ENCODE measurements at regions not wholly inside any gene's neighbourhood (a gene's known extent, or its start where the extent isn't known, plus 50 kb on each side); places are given as distances from the start of the nearest gene placed in this dataset.

DNA sequence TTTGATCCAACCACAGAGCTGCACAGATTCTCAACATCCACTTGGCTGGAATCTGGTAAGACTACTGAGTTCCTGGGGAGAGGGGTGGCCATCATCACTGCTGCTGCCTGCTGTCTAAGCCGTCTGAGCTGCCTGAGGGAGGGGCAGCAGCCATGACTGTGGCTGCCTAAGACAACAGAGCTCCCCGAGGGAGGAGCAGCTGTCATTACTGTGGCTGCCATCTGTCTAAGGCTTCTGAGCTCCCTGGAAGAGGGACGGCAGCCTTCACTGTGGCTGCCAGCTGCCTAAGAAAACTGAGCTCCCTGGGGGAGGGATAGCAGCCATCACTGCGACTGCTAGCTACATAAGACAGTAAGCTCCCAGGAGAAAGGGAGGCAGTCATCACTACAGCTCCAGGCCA is 584.4 kb downstream of the NR4A2 start:
- H3K4me1 ChIP-seq (ENCODE audit: control insufficient read depth, insufficient read depth, low read depth, low read length), result no peaks in the 10 kb centered on the region
- peaks cover 2% of the 10 kb centered on the region for H3K9me3 ChIP-seq (ENCODE audit: control insufficient read depth, low read length)
- no peak overlapping the region for H2BK12ac ChIP-seq (ENCODE audit: low read length in 2 of 2)
- DNase-seq, result no peak
- H3K4ac ChIP-seq (ENCODE audit: low read depth in 1 of 2, low read length in 2 of 2), result no peak overlapping the region
- no peaks in the 10 kb centered on the region for H3K27me3 ChIP-seq (ENCODE audit: control insufficient read depth in 1 of 2, insufficient read depth in 1 of 2, low read length in 2 of 2)
- H3K9ac ChIP-seq (ENCODE audit: low read length), result no peak overlapping the region
- no peak overlapping the region for H2BK120ac ChIP-seq (ENCODE audit: low read depth, low read length)
- no peak overlapping the region for H2AK5ac ChIP-seq (ENCODE audit: low read length, severe bottlenecking)
- H4K8ac ChIP-seq (ENCODE audit: low read length), result no peak overlapping the region
- H2BK15ac ChIP-seq (ENCODE audit: low read depth, poor library complexity, severe bottlenecking), result no peak overlapping the region
- no peak overlapping the region for H3K18ac ChIP-seq (ENCODE audit: low read depth in 1 of 2, low read length in 2 of 2)
- no peak overlapping the region for H2BK5ac ChIP-seq (ENCODE audit: low read depth, low read length, poor library complexity, severe bottlenecking)
- no peaks in the 10 kb centered on the region for H3K79me1 ChIP-seq (replicated peaks; ENCODE audit: low read length, poor library complexity, severe bottlenecking)
- no peak overlapping the region for H3K27ac ChIP-seq (ENCODE audit: low read length, poor library complexity, severe bottlenecking)
- no peak overlapping the region for H3K4me3 ChIP-seq (ENCODE audit: insufficient read depth in 1 of 2, low read depth in 1 of 2, low read length in 2 of 2)
- H3K23ac ChIP-seq (ENCODE audit: low read length in 2 of 2), result no peak overlapping the region
- WGBS, result 35% methylated on average over 4 of the region's 4 CpGs
- no peak overlapping the region for H3K14ac ChIP-seq (ENCODE audit: low read length in 2 of 2)
- no peaks in the 10 kb centered on the region for H3K36me3 ChIP-seq (ENCODE audit: control insufficient read depth in 1 of 2, insufficient read depth in 2 of 2, low read depth in 1 of 2, low read length in 2 of 2)
- no peak overlapping the region for H4K91ac ChIP-seq (ENCODE audit: low read length)
- no peak overlapping the region for H2AFZ ChIP-seq (ENCODE audit: low read depth, low read length)
- H3K4me2 ChIP-seq (ENCODE audit: low read length, poor library complexity, severe bottlenecking), result no peak overlapping the region

DNA sequence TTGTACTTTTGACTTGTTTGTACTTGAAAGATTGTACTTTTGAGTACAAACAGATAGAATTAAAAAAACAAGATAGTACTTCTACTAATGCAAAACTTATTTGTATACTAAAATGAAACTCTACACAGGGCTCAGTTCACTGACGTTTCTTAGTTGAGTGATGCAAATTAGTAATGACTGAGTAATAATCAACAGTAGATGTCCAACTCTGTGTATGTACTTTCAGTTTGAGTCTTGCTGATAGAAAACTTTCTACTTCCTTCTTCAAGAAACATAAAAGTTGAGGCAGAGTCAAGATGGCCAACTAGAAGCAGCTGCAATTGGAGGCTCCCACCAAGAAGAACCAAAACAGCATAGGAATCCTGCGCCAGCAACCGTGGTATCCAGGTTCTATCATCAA is 585.0 kb downstream of the NR4A2 start:
- no peaks in the 10 kb centered on the region for H3K27me3 ChIP-seq (ENCODE audit: control insufficient read depth in 1 of 2, insufficient read depth in 1 of 2, low read length in 2 of 2)
- no peaks in the 10 kb centered on the region for H3K36me3 ChIP-seq (ENCODE audit: control insufficient read depth in 1 of 2, insufficient read depth in 2 of 2, low read depth in 1 of 2, low read length in 2 of 2)
- no peak overlapping the region for H3K23ac ChIP-seq (ENCODE audit: low read length in 2 of 2)
- no peak overlapping the region for H3K4me3 ChIP-seq (ENCODE audit: insufficient read depth in 1 of 2, low read depth in 1 of 2, low read length in 2 of 2)
- no peak overlapping the region for H3K4ac ChIP-seq (ENCODE audit: low read depth in 1 of 2, low read length in 2 of 2)
- no peak overlapping the region for H2AK5ac ChIP-seq (ENCODE audit: low read length, severe bottlenecking)
- H3K14ac ChIP-seq (ENCODE audit: low read length in 2 of 2), result no peak overlapping the region
- no peak overlapping the region for H2BK5ac ChIP-seq (ENCODE audit: low read depth, low read length, poor library complexity, severe bottlenecking)
- H3K18ac ChIP-seq (ENCODE audit: low read depth in 1 of 2, low read length in 2 of 2), result no peak overlapping the region
- 77% methylated on average over 3 of the region's 3 CpGs for WGBS
- H3K79me1 ChIP-seq (replicated peaks; ENCODE audit: low read length, poor library complexity, severe bottlenecking), result no peaks in the 10 kb centered on the region
- no peak overlapping the region for H2BK12ac ChIP-seq (ENCODE audit: low read length in 2 of 2)
- DNase-seq, result no peak
- no peak overlapping the region for H3K4me2 ChIP-seq (ENCODE audit: low read length, poor library complexity, severe bottlenecking)
- no peak overlapping the region for H3K27ac ChIP-seq (ENCODE audit: low read length, poor library complexity, severe bottlenecking)
- H3K4me1 ChIP-seq (ENCODE audit: control insufficient read depth, insufficient read depth, low read depth, low read length), result no peaks in the 10 kb centered on the region
- H2BK15ac ChIP-seq (ENCODE audit: low read depth, poor library complexity, severe bottlenecking), result no peak overlapping the region
- H3K9me3 ChIP-seq (ENCODE audit: control insufficient read depth, low read length), result peaks cover 4% of the 10 kb centered on the region
- H4K8ac ChIP-seq (ENCODE audit: low read length), result no peak overlapping the region
- no peak overlapping the region for H4K91ac ChIP-seq (ENCODE audit: low read length)
- H2BK120ac ChIP-seq (ENCODE audit: low read depth, low read length), result no peak overlapping the region
- no peak overlapping the region for H3K9ac ChIP-seq (ENCODE audit: low read length)
- no peak overlapping the region for H2AFZ ChIP-seq (ENCODE audit: low read depth, low read length)

DNA sequence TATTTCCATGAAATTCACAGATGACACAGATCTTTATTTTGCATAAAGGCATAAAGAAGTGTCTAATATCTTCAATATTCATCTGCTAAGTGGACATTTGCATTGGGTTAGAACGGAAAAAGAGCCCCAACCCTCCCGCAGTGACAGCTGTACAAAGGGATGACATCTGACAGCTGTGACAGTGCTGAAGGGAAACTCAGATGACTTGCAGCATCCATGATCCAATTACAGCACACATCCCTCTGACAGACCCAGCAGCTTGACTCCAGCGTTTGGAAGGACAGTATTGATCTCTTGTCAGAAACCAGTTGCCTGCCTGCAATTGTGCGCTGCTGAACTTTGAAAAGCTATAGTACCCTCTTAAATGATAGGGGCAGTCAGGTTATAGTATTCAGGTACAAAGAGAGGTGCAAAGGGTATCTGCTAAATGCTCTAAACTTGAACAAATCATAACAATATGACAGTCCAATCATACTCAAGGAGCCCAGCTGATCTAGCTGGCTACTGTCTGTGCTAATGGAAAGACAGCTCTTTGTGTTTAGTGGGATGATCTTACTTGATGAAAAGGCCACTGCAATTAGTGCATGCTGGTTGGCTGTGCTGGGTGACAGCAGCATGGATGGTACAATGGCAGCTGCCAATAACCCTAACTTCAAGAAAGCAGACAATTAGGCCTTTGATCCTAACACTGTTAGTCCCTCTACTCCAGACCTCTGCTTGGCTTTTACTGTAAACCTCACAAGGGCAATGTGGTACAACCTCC is 599.2 kb downstream of the NR4A2 start:
- Histone ChIP-seq H3K27me3 (ENCODE audit: control insufficient read depth in 1 of 2, insufficient read depth in 1 of 2, low read length in 2 of 2) (no peaks in the 10 kb centered on the region), H2BK15ac (ENCODE audit: low read depth, poor library complexity, severe bottlenecking) (no peak overlapping the region), H2BK120ac (ENCODE audit: low read depth, low read length) (no peak overlapping the region), H2BK5ac (ENCODE audit: low read depth, low read length, poor library complexity, severe bottlenecking) (no peak overlapping the region), H3K14ac (ENCODE audit: low read length in 2 of 2) (no peak overlapping the region), H2AK5ac (ENCODE audit: low read length, severe bottlenecking) (no peak overlapping the region), H3K4me2 (ENCODE audit: low read length, poor library complexity, severe bottlenecking) (no peak overlapping the region), H3K4me1 (ENCODE audit: control insufficient read depth, insufficient read depth, low read depth, low read length) (no peaks in the 10 kb centered on the region), H2AFZ (ENCODE audit: low read depth, low read length) (no peak overlapping the region), H4K8ac (ENCODE audit: low read length) (no peak overlapping the region), H3K79me1 (replicated peaks; ENCODE audit: low read length, poor library complexity, severe bottlenecking) (no peaks in the 10 kb centered on the region), H3K4ac (ENCODE audit: low read depth in 1 of 2, low read length in 2 of 2) (no peak overlapping the region), H3K23ac (ENCODE audit: low read length in 2 of 2) (no peak overlapping the region), H3K18ac (ENCODE audit: low read depth in 1 of 2, low read length in 2 of 2) (no peak overlapping the region), H3K4me3 (ENCODE audit: insufficient read depth in 1 of 2, low read depth in 1 of 2, low read length in 2 of 2) (no peak overlapping the region), H3K9ac (ENCODE audit: low read length) (no peak overlapping the region), H3K36me3 (ENCODE audit: control insufficient read depth in 1 of 2, insufficient read depth in 2 of 2, low read depth in 1 of 2, low read length in 2 of 2) (no peaks in the 10 kb centered on the region), H3K27ac (ENCODE audit: low read length, poor library complexity, severe bottlenecking) (no peak overlapping the region), H2BK12ac (ENCODE audit: low read length in 2 of 2) (no peak overlapping the region), H3K9me3 (ENCODE audit: control insufficient read depth, low read length) (no peaks in the 10 kb centered on the region), H4K91ac (ENCODE audit: low read length) (no peak overlapping the region)
- 69% methylated on average over 4 of the region's 4 CpGs for WGBS
- DNase-seq, result no peak

DNA sequence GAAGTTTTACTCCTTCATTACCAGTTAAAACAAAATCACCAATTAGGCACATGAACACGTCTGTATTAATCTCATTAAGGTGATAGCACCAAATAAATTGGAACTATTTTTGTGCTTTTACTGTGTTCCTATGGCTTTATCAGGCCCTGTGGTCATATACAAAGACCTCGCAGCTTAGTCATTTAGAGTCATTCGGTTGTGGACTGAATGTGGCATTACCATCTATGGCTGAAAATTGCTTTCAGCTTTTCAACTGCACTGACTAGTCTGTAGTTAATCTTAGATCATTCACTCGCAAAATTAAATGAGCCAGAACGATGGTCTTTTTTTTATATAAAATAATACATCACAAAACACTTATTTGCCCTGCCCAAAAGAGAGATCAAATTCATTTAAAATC is 601.7 kb downstream of the NR4A2 start:
- H2BK15ac ChIP-seq (ENCODE audit: low read depth, poor library complexity, severe bottlenecking), result no peak overlapping the region
- H3K14ac ChIP-seq (ENCODE audit: low read length in 2 of 2), result no peak overlapping the region
- no peak overlapping the region for H2BK5ac ChIP-seq (ENCODE audit: low read depth, low read length, poor library complexity, severe bottlenecking)
- H2BK120ac ChIP-seq (ENCODE audit: low read depth, low read length), result no peak overlapping the region
- no peak overlapping the region for H3K4me2 ChIP-seq (ENCODE audit: low read length, poor library complexity, severe bottlenecking)
- 90% methylated on average over 5 of the region's 5 CpGs for WGBS
- H3K4me1 ChIP-seq (ENCODE audit: control insufficient read depth, insufficient read depth, low read depth, low read length), result no peaks in the 10 kb centered on the region
- H2AK5ac ChIP-seq (ENCODE audit: low read length, severe bottlenecking), result no peak overlapping the region
- no peaks in the 10 kb centered on the region for H3K9me3 ChIP-seq (ENCODE audit: control insufficient read depth, low read length)
- no peak overlapping the region for H3K18ac ChIP-seq (ENCODE audit: low read depth in 1 of 2, low read length in 2 of 2)
- H4K91ac ChIP-seq (ENCODE audit: low read length), result no peak overlapping the region
- no peak overlapping the region for H3K27ac ChIP-seq (ENCODE audit: low read length, poor library complexity, severe bottlenecking)
- H3K4ac ChIP-seq (ENCODE audit: low read depth in 1 of 2, low read length in 2 of 2), result no peak overlapping the region
- H3K23ac ChIP-seq (ENCODE audit: low read length in 2 of 2), result no peak overlapping the region
- no peaks in the 10 kb centered on the region for H3K27me3 ChIP-seq (ENCODE audit: control insufficient read depth in 1 of 2, insufficient read depth in 1 of 2, low read length in 2 of 2)
- H4K8ac ChIP-seq (ENCODE audit: low read length), result no peak overlapping the region
- no peak overlapping the region for H3K9ac ChIP-seq (ENCODE audit: low read length)
- no peak for DNase-seq
- no peak overlapping the region for H3K4me3 ChIP-seq (ENCODE audit: insufficient read depth in 1 of 2, low read depth in 1 of 2, low read length in 2 of 2)
- H2BK12ac ChIP-seq (ENCODE audit: low read length in 2 of 2), result no peak overlapping the region
- no peaks in the 10 kb centered on the region for H3K79me1 ChIP-seq (replicated peaks; ENCODE audit: low read length, poor library complexity, severe bottlenecking)
- no peaks in the 10 kb centered on the region for H3K36me3 ChIP-seq (ENCODE audit: control insufficient read depth in 1 of 2, insufficient read depth in 2 of 2, low read depth in 1 of 2, low read length in 2 of 2)
- H2AFZ ChIP-seq (ENCODE audit: low read depth, low read length), result no peak overlapping the region
